Erythroblast (primary cell): ENCODE measurements at regions not wholly inside any gene's neighbourhood (a gene's known extent, or its start where the extent isn't known, plus 50 kb on each side); places are given as distances from the start of the nearest gene placed in this dataset.

ENCODE experiments used
- GATA1 ChIP-seq: IDR thresholded peaks from 2 replicates; pipeline ENCODE4 v1.6.1; 2011; ENCODE audit warnings: low read depth, mild to moderate bottlenecking, control low read depth, low read length, moderate library complexity
- POLR2A ChIP-seq: IDR thresholded peaks from 2 replicates; pipeline ENCODE4 v1.6.1; 2011; ENCODE audit warnings: mild to moderate bottlenecking, low read length

DNA sequence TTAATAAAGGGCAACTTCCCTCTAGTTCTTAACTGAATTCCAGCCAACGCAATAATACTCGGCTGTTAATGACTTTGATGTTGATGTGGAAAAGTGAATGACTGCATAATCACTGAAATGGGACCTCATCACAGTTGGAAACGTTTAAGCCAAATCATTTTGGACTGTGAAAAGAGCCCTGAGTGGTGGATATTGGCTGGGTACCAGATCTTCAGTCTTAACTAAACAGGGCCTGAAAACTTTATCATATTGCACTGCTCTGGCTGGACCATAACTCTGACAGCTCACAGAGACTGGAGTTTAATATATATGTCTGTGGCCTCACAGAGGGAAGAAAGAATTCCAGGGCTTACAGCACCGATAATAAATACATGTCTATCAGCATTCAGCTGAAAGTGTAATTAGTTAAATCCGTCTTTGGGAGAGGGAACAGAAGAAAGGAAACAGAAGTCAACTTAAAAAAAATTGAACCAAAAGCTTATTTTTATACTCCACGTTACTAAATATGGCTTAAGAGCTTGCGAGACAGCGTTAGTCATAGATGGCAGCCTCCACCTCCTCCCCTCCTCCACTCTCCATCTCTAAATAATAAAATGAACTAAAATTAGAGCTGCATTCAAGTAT is 222.3 kb upstream of the CDIN1 start:
- no peak for TF ChIP-seq POLR2A
- no peak for TF ChIP-seq GATA1
